OCI-LY1 (cell line): ENCODE measurements at regions not wholly inside any gene's neighbourhood (a gene's known extent, or its start where the extent isn't known, plus 50 kb on each side); places are given as distances from the start of the nearest gene placed in this dataset.

Experiments
- H2AFZ ChIP-seq: fragments of 200-600 bp; sonication (generic), shearing (Covaris generic); 2 replicates; pipeline ENCODE4 v1.6.0; 2014; ENCODE audit warnings: antibody characterized with exemption, mild to moderate bottlenecking, low read length
- H3F3A ChIP-seq: fragments of 200-600 bp; sonication (generic), shearing (Covaris generic); 2 replicates; pipeline ENCODE4 v1.6.0; 2014; ENCODE audit warnings: mild to moderate bottlenecking, antibody characterized with exemption, low read length, moderate library complexity; ENCODE audit not compliant: insufficient read depth
- H3K27ac ChIP-seq: fragments of 200-600 bp; sonication (generic); 2 replicates; pipeline ENCODE4 v1.5.1; 2014; ENCODE audit warnings: low read length, mixed run types, mild to moderate bottlenecking, low read depth; ENCODE audit not compliant: poor library complexity, severe bottlenecking
- H3K27me3 ChIP-seq: fragments of 200-600 bp; sonication (generic); 2 replicates; pipeline ENCODE4 v1.6.0; 2014; ENCODE audit warnings: antibody characterized with exemption, mild to moderate bottlenecking, low read length, moderate library complexity; ENCODE audit not compliant: insufficient read depth
- H3K36me3 ChIP-seq: fragments of 200-600 bp; sonication (generic); 2 replicates; pipeline ENCODE4 v1.6.1; 2014; ENCODE audit warnings: mild to moderate bottlenecking, antibody characterized with exemption, low read length, moderate library complexity, mixed read lengths; ENCODE audit not compliant: insufficient read depth
- H3K4me1 ChIP-seq: fragments of 200-600 bp; sonication (generic); 2 replicates; pipeline ENCODE4 v1.5.1; 2014; ENCODE audit warnings: mild to moderate bottlenecking, low read length, moderate library complexity; ENCODE audit not compliant: insufficient read depth, severe bottlenecking
- H3K4me2 ChIP-seq: fragments of 200-600 bp; sonication (generic), shearing (Covaris generic); 2 replicates; pipeline ENCODE4 v1.6.1; 2014; ENCODE audit warnings: low read length
- H3K4me3 ChIP-seq: fragments of 200-600 bp; sonication (generic); 2 replicates; pipeline ENCODE4 v1.5.1; 2014; ENCODE audit warnings: low read length, low read depth, mild to moderate bottlenecking, mixed read lengths; ENCODE audit not compliant: poor library complexity, severe bottlenecking
- H3K79me2 ChIP-seq: fragments of 200-600 bp; shearing (Covaris generic); 2 replicates; pipeline ENCODE4 v1.6.1; 2016; ENCODE audit warnings: mixed run types, low read length, mixed read lengths; ENCODE audit not compliant: insufficient read depth
- H3K9ac ChIP-seq: fragments of 200-600 bp; sonication (generic), shearing (Covaris generic); 2 replicates; pipeline ENCODE4 v1.6.1; 2014; ENCODE audit warnings: mild to moderate bottlenecking, low read length, mixed read lengths
- H3K9me2 ChIP-seq: fragments of 200-600 bp; sonication (generic), shearing (Covaris generic); 2 replicates; pipeline ENCODE4 v1.6.1; 2014; ENCODE audit warnings: low read depth, mild to moderate bottlenecking, low read length, mixed read lengths
- H3K9me3 ChIP-seq: fragments of 200-600 bp; shearing (Covaris generic); 2 replicates; pipeline ENCODE4 v1.6.1; 2014; ENCODE audit warnings: low read length, mixed read lengths
- H4K20me1 ChIP-seq: fragments of 200-600 bp; sonication (generic), shearing (Covaris generic); 2 replicates; pipeline ENCODE4 v1.6.0; 2016; ENCODE audit warnings: mild to moderate bottlenecking, low read length; ENCODE audit not compliant: insufficient read depth
- CTCF ChIP-seq: fragments of 200-600 bp; sonication (generic), shearing (Covaris generic); IDR thresholded peaks from 2 replicates; pipeline ENCODE4 v1.5.1; 2017; ENCODE audit warnings: mild to moderate bottlenecking, antibody characterized with exemption, low read length, moderate library complexity, mixed read lengths
- EZH2 ChIP-seq: fragments of 200-600 bp; sonication (generic), shearing (Covaris generic); IDR thresholded peaks from 2 replicates; pipeline ENCODE4 v1.8.0; 2017; ENCODE audit warnings: borderline replicate concordance, mixed run types, mild to moderate bottlenecking, antibody characterized with exemption, low read length, moderate library complexity, mixed read lengths

- Histone ChIP-seq H3K27ac (no peak overlapping the region), H4K20me1 (no peaks in the 10 kb centered on the region), H3K4me3 (no peak overlapping the region), H3K4me2 (no peak overlapping the region), H3K36me3 (no peaks in the 10 kb centered on the region), H3K79me2 (no peaks in the 10 kb centered on the region), H3K4me1 (no peaks in the 10 kb centered on the region), H3F3A (no peaks in the 10 kb centered on the region), H2AFZ (no peak overlapping the region), H3K27me3 (no peaks in the 10 kb centered on the region), H3K9me3 (no peaks in the 10 kb centered on the region), H3K9me2 (no peaks in the 10 kb centered on the region), H3K9ac (no peak overlapping the region)
- no peak for TF ChIP-seq EZH2
- no peak for TF ChIP-seq CTCF
Measured at GRCh38 chr3:99482191-99482590, 156.2 kb upstream of the COL8A1 start.

- no peaks in the 10 kb centered on the region for H3K36me3 ChIP-seq
- H3K9me2 ChIP-seq = no peaks in the 10 kb centered on the region
- H3K27ac ChIP-seq = no peak overlapping the region
- H3K27me3 ChIP-seq = no peaks in the 10 kb centered on the region
- no peaks in the 10 kb centered on the region for H3F3A ChIP-seq
- H3K9me3 ChIP-seq = no peaks in the 10 kb centered on the region
- no peaks in the 10 kb centered on the region for H4K20me1 ChIP-seq
- no peak for TF ChIP-seq CTCF
- no peak for TF ChIP-seq EZH2
- H3K79me2 ChIP-seq = no peaks in the 10 kb centered on the region
- H2AFZ ChIP-seq = no peak overlapping the region
- no peaks in the 10 kb centered on the region for H3K4me1 ChIP-seq
- H3K4me3 ChIP-seq = no peak overlapping the region
- H3K4me2 ChIP-seq = no peak overlapping the region
- H3K9ac ChIP-seq = no peak overlapping the region
Measured at GRCh38 chr3:99481561-99481960, 156.8 kb upstream of the COL8A1 start.

DNA sequence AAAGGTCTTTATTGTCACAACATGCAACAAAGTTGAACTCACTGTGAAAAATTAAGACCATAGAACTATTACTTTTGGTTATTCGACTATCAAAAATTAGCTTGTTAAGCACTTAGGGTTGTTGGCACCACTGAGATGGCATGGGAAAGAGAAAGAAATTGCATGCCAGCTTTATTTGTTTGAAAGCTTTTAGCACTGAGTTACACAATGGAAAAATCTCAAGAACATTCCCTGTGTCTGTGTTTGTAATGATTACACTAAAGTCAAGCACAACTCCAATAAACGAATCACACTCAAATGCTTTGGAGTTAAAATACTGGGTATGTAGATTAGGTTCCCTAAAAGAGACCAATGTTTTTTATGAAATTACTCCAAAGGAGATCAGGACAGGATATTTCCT lies 158.6 kb upstream of the COL8A1 start:
- TF ChIP-seq CTCF = no peak
- no peak for TF ChIP-seq EZH2
- H3K27me3 ChIP-seq = no peaks in the 10 kb centered on the region
- H3K9me2 ChIP-seq = no peaks in the 10 kb centered on the region

More for the DNA sequence above, 158.6 kb upstream of the COL8A1 start:
- no peaks in the 10 kb centered on the region for H3K79me2 ChIP-seq
- no peaks in the 10 kb centered on the region for H3K9me3 ChIP-seq
- H3K9ac ChIP-seq = no peak overlapping the region
- H3F3A ChIP-seq = no peaks in the 10 kb centered on the region
- no peak overlapping the region for H2AFZ ChIP-seq
- no peak overlapping the region for H3K4me3 ChIP-seq
- no peaks in the 10 kb centered on the region for H3K4me1 ChIP-seq
- H4K20me1 ChIP-seq = no peaks in the 10 kb centered on the region
- no peaks in the 10 kb centered on the region for H3K36me3 ChIP-seq
- no peak overlapping the region for H3K4me2 ChIP-seq
- no peak overlapping the region for H3K27ac ChIP-seq
